ENCODE measurements at regions not wholly inside any gene's neighbourhood (a gene's known extent, or its start where the extent isn't known, plus 50 kb on each side); places are given as distances from the start of the nearest gene placed in this dataset.

- TF ChIP-seq ETS1 (IDR thresholded peaks at IDR 0.05) (no peak), CTCF (conservative IDR thresholded peaks at IDR 0.05; ENCODE audit: low read depth in 2 of 2) (no peak), JUNB (IDR thresholded peaks at IDR 0.05; ENCODE audit: unreplicated experiment) (no peak), EZH2 (IDR thresholded peaks at IDR 0.05; ENCODE audit: low read depth, unreplicated experiment) (no peak), REST (IDR thresholded peaks at IDR 0.05; ENCODE audit: unreplicated experiment) (no peak), NANOG (IDR thresholded peaks at IDR 0.05; ENCODE audit: borderline replicate concordance) (no peak), STAT1 (IDR thresholded peaks at IDR 0.05; ENCODE audit: unreplicated experiment) (no peak)
These were observed 234.0 kb upstream of the MARCKS start (continued) for GRCh38 chr6:113623129-113623528.

GRCh38 chr6:113625850-113626249 lies 231.3 kb upstream of the MARCKS start:
- Mint-ChIP-seq H3K9me3 (no peaks in the 10 kb centered on the region), H3K27ac (no peak overlapping the region), H3K36me3 (ENCODE audit: low read depth) (no peaks in the 10 kb centered on the region), H3K27me3 (ENCODE audit: insufficient read depth, low read depth, poor library complexity) (peaks cover 6% of the 10 kb centered on the region), H3K4me1 (peaks cover 5% of the 10 kb centered on the region), H3K4me3 (no peak overlapping the region)
- Histone ChIP-seq H4K20me1 (replicated peaks; ENCODE audit: insufficient read depth) (no peaks in the 10 kb centered on the region), H3K9me2 (ENCODE audit: insufficient read depth) (no peaks in the 10 kb centered on the region), H3K36me3 (ENCODE audit: insufficient read depth) (no peaks in the 10 kb centered on the region), H3K79me2 (replicated peaks; ENCODE audit: insufficient read depth) (no peaks in the 10 kb centered on the region), H3F3A (replicated peaks; ENCODE audit: low read depth) (no peaks in the 10 kb centered on the region), H3K27ac (ENCODE audit: low read depth) (no peak overlapping the region), H2AFZ (no peak overlapping the region), H3K27me3 (ENCODE audit: insufficient read depth) (no peaks in the 10 kb centered on the region), H3K4me3 (no peak overlapping the region), H3K4me1 (ENCODE audit: insufficient read depth) (peaks cover 4% of the 10 kb centered on the region; the same call in 1 of the 2 replicates), H3K4me2 (no peak overlapping the region)
- ATAC-seq = no peak
- no peak for DNase-seq (ENCODE audit: low spot score)
- TF ChIP-seq EZH2 (IDR thresholded peaks at IDR 0.05; ENCODE audit: low read depth, unreplicated experiment) (no peak), STAT1 (IDR thresholded peaks at IDR 0.05; ENCODE audit: unreplicated experiment) (no peak), CREB1 (CRISPR knock-in tag; IDR thresholded peaks at IDR 0.05; ENCODE audit: low read depth) (no peak), ZNF114 (CRISPR knock-in tag; IDR thresholded peaks at IDR 0.05) (no peak), JUNB (IDR thresholded peaks at IDR 0.05; ENCODE audit: unreplicated experiment) (no peak), REST (IDR thresholded peaks at IDR 0.05; ENCODE audit: unreplicated experiment) (no peak), EZH2phosphoT487 (IDR thresholded peaks at IDR 0.05; ENCODE audit: unreplicated experiment) (no peak), CTCF (conservative IDR thresholded peaks at IDR 0.05; ENCODE audit: low read depth in 2 of 2) (no peak), ZNF331 (CRISPR knock-in tag; IDR thresholded peaks at IDR 0.05; ENCODE audit: low read depth) (no peak), NANOG (IDR thresholded peaks at IDR 0.05; ENCODE audit: borderline replicate concordance) (no peak)
